CD4-positive, alpha-beta T cell (primary cell): ENCODE measurements at regions not wholly inside any gene's neighbourhood (a gene's known extent, or its start where the extent isn't known, plus 50 kb on each side); places are given as distances from the start of the nearest gene placed in this dataset.
A peak's percentile ranks its signal among the peaks of the same experiment; 100 is the strongest.

Source experiments
- ATAC-seq: fragments of 200-7000 bp; cut with Tn5 transposase; one replicate; pipeline ENCODE4 v1.10.0; 2022; ENCODE audit warnings: mild to moderate bottlenecking; ENCODE audit not compliant: poor library complexity
- CTCF ChIA-PET: fragments of 350-600 bp; sonication (Branson Sonifier 250); formaldehyde crosslinking; loops from one replicate; lab custom pipeline; 2021; ENCODE audit warnings: antibody characterized with exemption, inconsistent platforms; lab: Charles Lee
- POLR2A ChIA-PET: fragments of 350-600 bp; sonication (Branson Sonifier 250); formaldehyde crosslinking; loops from one replicate; lab custom pipeline; 2021; ENCODE audit warnings: antibody characterized with exemption, inconsistent platforms; lab: Charles Lee
- DNase-seq, 14 experiments: peaks; one replicate each; pipeline ENCODE4 v3.0.0-alpha.2; 2013 to 2020; ENCODE audit warnings: mixed read lengths in 2 of 14
- H3K27ac ChIP-seq, 2 donors: one replicate each; pipeline versions ENCODE4 v1.5.1 to v1.7.0; 2013; ENCODE audit warnings: low read length in 2 of 2, low read depth in 1 of 2, mild to moderate bottlenecking in 1 of 2
- H3K27me3 ChIP-seq, 2 experiments: 1 replicate in 1 of 2; 2 replicates in 1 of 2; pipeline versions ENCODE4 v1.6.1 to v1.7.0; 2013; ENCODE audit warnings: low read length in 2 of 2, control low read depth in 1 of 2, mild to moderate bottlenecking in 1 of 2, moderate library complexity in 1 of 2; ENCODE audit not compliant: insufficient read depth in 2 of 2, control insufficient read depth in 1 of 2
- H3K36me3 ChIP-seq: one replicate; pipeline ENCODE4 v1.6.1; 2013; ENCODE audit warnings: low read length, control low read depth; ENCODE audit not compliant: insufficient read depth
- H3K4me1 ChIP-seq: one replicate; pipeline ENCODE4 v1.6.1; 2013; ENCODE audit warnings: low read length, control low read depth; ENCODE audit not compliant: insufficient read depth
- H3K4me3 ChIP-seq: one replicate; pipeline ENCODE4 v1.5.1; 2013; ENCODE audit warnings: mild to moderate bottlenecking, low read length, moderate library complexity
- H3K9me3 ChIP-seq, 2 experiments: 1 replicate in 1 of 2; 2 replicates in 1 of 2; pipeline versions ENCODE4 v1.6.1 to v1.7.0; 2013; ENCODE audit warnings: low read length in 2 of 2, mild to moderate bottlenecking in 2 of 2, control low read depth in 1 of 2, moderate library complexity in 1 of 2; ENCODE audit not compliant: control insufficient read depth in 1 of 2, insufficient read depth in 1 of 2
- H3K27ac Mint-ChIP-seq: one replicate; pipeline ENCODE4 v1.8.0; 2020; ENCODE audit warnings: mixed read lengths
- H3K27me3 Mint-ChIP-seq: one replicate; pipeline ENCODE4 v1.8.0; 2021; ENCODE audit warnings: mixed read lengths
- H3K36me3 Mint-ChIP-seq: one replicate; pipeline ENCODE4 v1.8.0; 2021; ENCODE audit warnings: low read depth, mixed read lengths
- H3K4me1 Mint-ChIP-seq: one replicate; pipeline ENCODE4 v1.8.0; 2021; ENCODE audit warnings: low read depth, mixed read lengths
- H3K4me3 Mint-ChIP-seq: one replicate; pipeline ENCODE4 v1.8.0; 2020; ENCODE audit warnings: mild to moderate bottlenecking, mixed read lengths
- H3K9me3 Mint-ChIP-seq: one replicate; pipeline ENCODE4 v1.8.0; 2020; ENCODE audit warnings: mixed read lengths
- intact Hi-C, 2 experiments: fragments of 100-400 bp; cut with DNase I in 1 of 2; cut with micrococcal nuclease in 1 of 2; formaldehyde crosslinking; loops; one replicate each; pipeline versions ENCODE4 v1.15.1 to v1.9.0; 2023 to 2025; cut with DNase I, micrococcal nuclease
- TF ChIP-seq, protein P1 (sequence below): fragments of 200-600 bp; IDR thresholded peaks from one replicate; pipeline ENCODE4 v1.8.0; 2022; ENCODE audit warnings: antibody characterized with exemption, mild to moderate bottlenecking

DNA sequence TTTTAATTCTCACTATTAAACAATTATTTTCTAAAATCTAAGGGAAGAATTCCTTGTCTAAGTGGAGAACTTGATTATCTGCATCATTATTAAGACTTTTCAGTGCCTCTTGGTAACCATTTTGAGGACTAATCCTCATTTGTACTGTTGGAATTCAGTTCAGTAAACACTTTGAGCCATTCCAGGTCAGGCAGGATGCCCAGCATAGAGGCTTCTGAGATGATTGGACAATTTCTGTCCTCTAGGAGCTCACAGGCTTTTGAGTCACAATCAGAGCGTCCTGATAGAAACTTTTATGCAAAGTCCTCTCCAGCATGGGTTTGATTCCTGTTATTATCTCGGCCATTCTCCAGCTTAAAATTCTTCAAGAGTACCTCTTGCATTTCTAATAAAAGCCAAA lies 1304.6 kb downstream of the EPHA7 start:
- no peak for DNase-seq
- POLR2A ChIA-PET, result no interaction called here
- CTCF ChIA-PET, result no interaction called here
- no peaks in the 10 kb centered on the region for H3K27me3 ChIP-seq
- peaks cover 4% of the 10 kb centered on the region for H3K9me3 Mint-ChIP-seq
- intact Hi-C loops, result no loop called here
- no peak overlapping the region for H3K4me3 Mint-ChIP-seq
- ATAC-seq, result no peak
- TF ChIP-seq, protein P1, sequence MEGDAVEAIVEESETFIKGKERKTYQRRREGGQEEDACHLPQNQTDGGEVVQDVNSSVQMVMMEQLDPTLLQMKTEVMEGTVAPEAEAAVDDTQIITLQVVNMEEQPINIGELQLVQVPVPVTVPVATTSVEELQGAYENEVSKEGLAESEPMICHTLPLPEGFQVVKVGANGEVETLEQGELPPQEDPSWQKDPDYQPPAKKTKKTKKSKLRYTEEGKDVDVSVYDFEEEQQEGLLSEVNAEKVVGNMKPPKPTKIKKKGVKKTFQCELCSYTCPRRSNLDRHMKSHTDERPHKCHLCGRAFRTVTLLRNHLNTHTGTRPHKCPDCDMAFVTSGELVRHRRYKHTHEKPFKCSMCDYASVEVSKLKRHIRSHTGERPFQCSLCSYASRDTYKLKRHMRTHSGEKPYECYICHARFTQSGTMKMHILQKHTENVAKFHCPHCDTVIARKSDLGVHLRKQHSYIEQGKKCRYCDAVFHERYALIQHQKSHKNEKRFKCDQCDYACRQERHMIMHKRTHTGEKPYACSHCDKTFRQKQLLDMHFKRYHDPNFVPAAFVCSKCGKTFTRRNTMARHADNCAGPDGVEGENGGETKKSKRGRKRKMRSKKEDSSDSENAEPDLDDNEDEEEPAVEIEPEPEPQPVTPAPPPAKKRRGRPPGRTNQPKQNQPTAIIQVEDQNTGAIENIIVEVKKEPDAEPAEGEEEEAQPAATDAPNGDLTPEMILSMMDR, result no peak
- no peaks in the 10 kb centered on the region for H3K27me3 Mint-ChIP-seq
- no peak overlapping the region for H3K27ac ChIP-seq
- H3K36me3 Mint-ChIP-seq, result no peaks in the 10 kb centered on the region
- no peaks in the 10 kb centered on the region for H3K4me1 ChIP-seq
- H3K9me3 ChIP-seq, result no peaks in the 10 kb centered on the region
- no peak overlapping the region for H3K27ac Mint-ChIP-seq
- no peaks in the 10 kb centered on the region for H3K36me3 ChIP-seq
- no peak overlapping the region for H3K4me3 ChIP-seq
- no peaks in the 10 kb centered on the region for H3K4me1 Mint-ChIP-seq

DNA sequence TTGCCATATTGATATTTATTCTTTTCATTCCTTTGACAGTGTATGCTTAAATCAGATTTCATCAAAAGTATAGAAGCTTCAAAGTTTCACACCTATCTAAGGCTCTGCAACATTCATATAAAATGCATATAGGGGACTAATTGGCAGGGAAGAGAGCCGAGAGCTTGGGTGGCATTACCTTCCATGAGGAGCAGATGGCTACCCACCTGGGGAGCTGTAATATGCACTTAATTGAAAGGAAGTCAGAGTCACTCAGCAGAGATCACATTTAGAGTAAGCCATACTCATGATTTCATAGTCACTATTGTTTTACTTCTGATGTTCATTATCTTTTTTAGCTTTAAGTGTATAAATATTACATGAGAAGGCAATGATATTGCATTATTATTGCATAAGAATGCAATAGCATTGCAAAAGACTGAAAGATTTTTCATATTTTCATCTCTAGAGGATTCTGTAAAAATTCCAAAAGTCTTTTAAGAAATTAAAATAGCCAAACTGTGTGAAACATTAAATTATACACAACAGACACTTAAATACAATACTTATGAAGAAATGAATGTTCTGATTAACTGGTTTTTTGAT lies 1305.2 kb downstream of the EPHA7 start:
- no peaks in the 10 kb centered on the region for H3K4me1 Mint-ChIP-seq
- H3K4me1 ChIP-seq, result no peaks in the 10 kb centered on the region

GRCh38 chr6:92111386-92111785 lies 1308.0 kb downstream of the EPHA7 start:
- no peaks in the 10 kb centered on the region for H3K27me3 Mint-ChIP-seq
- POLR2A ChIA-PET, result no interaction called here
- no peak overlapping the region for H3K4me3 ChIP-seq
- ATAC-seq (no peak), DNase-seq (peak in 1 of 14 experiments; percentile 1)
- H3K36me3 ChIP-seq, result no peaks in the 10 kb centered on the region
- H3K4me3 Mint-ChIP-seq, result no peak overlapping the region
- H3K27ac ChIP-seq, result no peak overlapping the region
- peaks cover 0 to 14% of the 10 kb centered on the region in 2 experiments for H3K9me3 ChIP-seq
- intact Hi-C loops, result no loop called here
- H3K4me1 ChIP-seq, result no peaks in the 10 kb centered on the region
- no peaks in the 10 kb centered on the region for H3K36me3 Mint-ChIP-seq
- no peaks in the 10 kb centered on the region for H3K27me3 ChIP-seq
- CTCF ChIA-PET, result no interaction called here
- H3K4me1 Mint-ChIP-seq, result no peaks in the 10 kb centered on the region
- TF ChIP-seq, protein P1, result no peak
- H3K27ac Mint-ChIP-seq, result no peak overlapping the region
- peaks cover 7% of the 10 kb centered on the region for H3K9me3 Mint-ChIP-seq

More for the DNA sequence above, 1305.2 kb downstream of the EPHA7 start:
- Mint-ChIP-seq H3K36me3 (no peaks in the 10 kb centered on the region), H3K4me3 (no peak overlapping the region), H3K27ac (no peak overlapping the region), H3K27me3 (no peaks in the 10 kb centered on the region), H3K9me3 (peaks cover 4% of the 10 kb centered on the region)
- TF ChIP-seq, protein P1, result no peak
- H3K27me3 ChIP-seq, result no peaks in the 10 kb centered on the region
- ATAC-seq (no peak), DNase-seq (no peak)
- H3K4me3 ChIP-seq, result no peak overlapping the region
- CTCF ChIA-PET, result no interaction called here
- peaks cover 0 to 6% of the 10 kb centered on the region in 2 experiments for H3K9me3 ChIP-seq
- no peaks in the 10 kb centered on the region for H3K36me3 ChIP-seq
- POLR2A ChIA-PET, result no interaction called here
- H3K27ac ChIP-seq, result no peak overlapping the region
- intact Hi-C loops, result no loop called here
